Kidney epithelial cell (primary cell): ENCODE measurements at regions not wholly inside any gene's neighbourhood (a gene's known extent, or its start where the extent isn't known, plus 50 kb on each side); places are given as distances from the start of the nearest gene placed in this dataset.

Experiments
- DNase-seq: peaks from one replicate; pipeline ENCODE4 v3.0.0-alpha.2; 2010; ENCODE audit warnings: low read depth
- H3K27me3 ChIP-seq: 2 replicates; pipeline ENCODE4 v1.6.0; 2011; ENCODE audit warnings: low read length; ENCODE audit not compliant: control insufficient read depth, insufficient read depth
- H3K36me3 ChIP-seq: 2 replicates; pipeline ENCODE4 v1.5.1; 2011; ENCODE audit warnings: low read length; ENCODE audit not compliant: control insufficient read depth, insufficient read depth
- H3K4me3 ChIP-seq: 2 replicates; pipeline ENCODE4 v1.5.1; 2011; ENCODE audit warnings: low read depth, mild to moderate bottlenecking, control low read depth, low read length
- TF ChIP-seq, protein P1 (sequence below): IDR thresholded peaks from 2 replicates; pipeline ENCODE4 v1.5.1; 2011; ENCODE audit warnings: mild to moderate bottlenecking, moderate library complexity, low read length, control low read depth, inconsistent platforms; ENCODE audit not compliant: insufficient read depth, poor library complexity, severe bottlenecking

- TF ChIP-seq, protein P1, sequence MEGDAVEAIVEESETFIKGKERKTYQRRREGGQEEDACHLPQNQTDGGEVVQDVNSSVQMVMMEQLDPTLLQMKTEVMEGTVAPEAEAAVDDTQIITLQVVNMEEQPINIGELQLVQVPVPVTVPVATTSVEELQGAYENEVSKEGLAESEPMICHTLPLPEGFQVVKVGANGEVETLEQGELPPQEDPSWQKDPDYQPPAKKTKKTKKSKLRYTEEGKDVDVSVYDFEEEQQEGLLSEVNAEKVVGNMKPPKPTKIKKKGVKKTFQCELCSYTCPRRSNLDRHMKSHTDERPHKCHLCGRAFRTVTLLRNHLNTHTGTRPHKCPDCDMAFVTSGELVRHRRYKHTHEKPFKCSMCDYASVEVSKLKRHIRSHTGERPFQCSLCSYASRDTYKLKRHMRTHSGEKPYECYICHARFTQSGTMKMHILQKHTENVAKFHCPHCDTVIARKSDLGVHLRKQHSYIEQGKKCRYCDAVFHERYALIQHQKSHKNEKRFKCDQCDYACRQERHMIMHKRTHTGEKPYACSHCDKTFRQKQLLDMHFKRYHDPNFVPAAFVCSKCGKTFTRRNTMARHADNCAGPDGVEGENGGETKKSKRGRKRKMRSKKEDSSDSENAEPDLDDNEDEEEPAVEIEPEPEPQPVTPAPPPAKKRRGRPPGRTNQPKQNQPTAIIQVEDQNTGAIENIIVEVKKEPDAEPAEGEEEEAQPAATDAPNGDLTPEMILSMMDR, result no peak
These were observed 197.7 kb downstream of the AASDHPPT start for GRCh38 chr11:106275151-106275550.

GRCh38 chr11:106276126-106276525 is 198.7 kb downstream of the AASDHPPT start:
- Histone ChIP-seq H3K27me3 (no peaks in the 10 kb centered on the region), H3K4me3 (no peak overlapping the region), H3K36me3 (no peaks in the 10 kb centered on the region)
- DNase-seq, result no peak
- TF ChIP-seq, protein P1, result no peak

More at GRCh38 chr11:106275151-106275550, 197.7 kb downstream of the AASDHPPT start:
- Histone ChIP-seq H3K36me3 (no peaks in the 10 kb centered on the region), H3K27me3 (no peaks in the 10 kb centered on the region), H3K4me3 (no peak overlapping the region)
- DNase-seq, result no peak

GRCh38 chr11:106276859-106277436 is 199.5 kb downstream of the AASDHPPT start:
- no peaks in the 10 kb centered on the region for H3K27me3 ChIP-seq
- no peak overlapping the region for H3K4me3 ChIP-seq
- TF ChIP-seq, protein P1, result peak; percentile 49
- no peaks in the 10 kb centered on the region for H3K36me3 ChIP-seq
- no peak for DNase-seq

DNA sequence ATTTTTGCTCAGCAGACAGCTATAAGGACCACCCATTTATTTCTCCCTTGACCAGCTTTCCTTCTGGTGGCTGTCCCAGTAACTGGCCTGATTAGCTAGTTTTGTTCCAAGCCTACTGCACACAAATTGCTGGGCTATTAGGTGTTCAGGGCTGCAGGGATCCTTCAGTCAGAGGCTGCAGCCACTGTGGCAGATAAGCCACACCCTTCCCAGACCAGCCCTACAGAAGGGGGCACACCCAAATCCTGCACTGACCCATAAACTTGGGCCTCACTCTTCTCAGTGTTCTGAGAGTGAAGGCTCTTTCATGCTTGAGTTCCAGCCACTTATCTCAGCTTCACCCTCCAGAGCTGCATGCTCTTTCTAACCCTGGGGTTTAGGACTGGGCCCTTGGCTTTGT is 200.0 kb downstream of the AASDHPPT start:
- no peak for DNase-seq
- Histone ChIP-seq H3K4me3 (no peak overlapping the region), H3K27me3 (no peaks in the 10 kb centered on the region), H3K36me3 (no peaks in the 10 kb centered on the region)
- TF ChIP-seq, protein P1, result no peak

GRCh38 chr11:106278391-106278790 is 200.9 kb downstream of the AASDHPPT start:
- TF ChIP-seq, protein P1, result no peak
- Histone ChIP-seq H3K27me3 (no peaks in the 10 kb centered on the region), H3K36me3 (no peaks in the 10 kb centered on the region), H3K4me3 (no peak overlapping the region)
- no peak for DNase-seq

- Histone ChIP-seq H3K36me3 (no peaks in the 10 kb centered on the region), H3K4me3 (no peak overlapping the region), H3K27me3 (no peaks in the 10 kb centered on the region)
- TF ChIP-seq, protein P1, result no peak
- no peak for DNase-seq
These were observed 202.6 kb downstream of the AASDHPPT start for GRCh38 chr11:106280036-106280435.
